Stimulated activated effector memory CD8-positive, alpha-beta T cell treated with anti-CD3 and anti-CD28 coated beads, Interleukin-12 subunit alpha, Interleukin-12 subunit beta, amount 100 ng/mL, for 72 hours (primary cell): ENCODE measurements at regions not wholly inside any gene's neighbourhood (a gene's known extent, or its start where the extent isn't known, plus 50 kb on each side); places are given as distances from the start of the nearest gene placed in this dataset.
"Not testable (repeated sequence)": the region's sequence is repeated elsewhere in the genome, so short reads cannot be mapped to it uniquely, and the experiment has no call there.

Experiments
- ATAC-seq: fragments of 150-1000 bp; cut with Tn5 transposase; 2 replicates; pipeline ENCODE4 v1.10.0; 2021
- DNase-seq, 2 donors: peaks; one replicate each; pipeline ENCODE4 v3.0.0; 2021 to 2022; ENCODE audit warnings: low spot score in 2 of 2
- H3K27ac Mint-ChIP-seq: one replicate; pipeline ENCODE4 v1.8.0; 2022; ENCODE audit warnings: mild to moderate bottlenecking, mixed read lengths
- H3K36me3 Mint-ChIP-seq: one replicate; pipeline ENCODE4 v1.8.0; 2022; ENCODE audit warnings: mild to moderate bottlenecking, mixed read lengths
- H3K4me1 Mint-ChIP-seq: one replicate; pipeline ENCODE4 v1.8.0; 2022; ENCODE audit warnings: mixed read lengths
- H3K4me3 Mint-ChIP-seq: one replicate; pipeline ENCODE4 v1.8.0; 2022; ENCODE audit warnings: mild to moderate bottlenecking, mixed read lengths
- H3K9me3 Mint-ChIP-seq: one replicate; pipeline ENCODE4 v1.8.0; 2022; ENCODE audit warnings: mixed read lengths

DNA sequence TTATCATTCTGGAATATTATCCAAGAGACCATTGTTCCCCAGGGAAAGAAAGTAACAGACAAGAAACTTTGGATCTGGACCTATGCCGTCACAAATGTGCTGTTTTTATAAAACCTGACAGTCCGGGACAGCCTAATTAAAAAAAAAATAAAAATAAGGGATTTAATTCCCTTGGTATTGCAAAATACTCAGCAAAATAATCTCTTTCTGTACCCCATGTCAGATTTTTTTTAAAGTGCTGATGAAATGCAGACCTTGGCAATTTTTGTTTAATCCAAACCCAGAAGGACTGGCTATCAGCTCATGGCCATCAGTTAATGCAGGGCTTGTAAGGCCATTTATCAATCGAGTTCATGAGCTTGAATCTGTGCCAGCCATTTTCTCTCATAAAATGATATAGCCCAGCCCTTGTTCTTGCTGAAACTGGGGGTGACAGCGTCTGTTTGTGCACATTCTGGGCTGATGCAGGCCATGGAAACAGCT is 162.7 kb upstream of the S1PR3 start:
- Mint-ChIP-seq H3K9me3 (no peaks in the 10 kb centered on the region), H3K27ac (no peak overlapping the region), H3K4me3 (no peak overlapping the region), H3K36me3 (no peaks in the 10 kb centered on the region), H3K4me1 (peaks cover 7% of the 10 kb centered on the region)
- DNase-seq: no peak
- no peak for ATAC-seq

DNA sequence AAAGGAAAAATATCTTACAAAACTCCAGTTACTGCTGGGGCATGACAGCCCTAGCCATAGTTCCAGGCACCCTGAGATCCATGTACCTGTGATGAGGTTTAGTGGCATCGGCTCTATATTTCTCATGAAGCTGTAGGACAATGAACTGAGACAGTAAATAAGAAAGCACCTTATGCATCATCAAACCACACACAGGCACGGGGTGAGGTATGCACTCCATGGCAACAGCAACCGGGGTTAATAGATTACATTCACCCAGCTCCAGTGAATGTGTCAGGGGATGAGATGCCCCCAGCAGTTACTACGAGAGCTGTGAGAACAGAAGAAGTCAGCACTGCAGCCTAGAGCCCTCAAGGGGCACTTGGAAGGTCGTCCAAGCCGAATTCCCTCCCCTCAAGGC is 162.0 kb upstream of the S1PR3 start:
- DNase-seq (peak in 1 of 2 donors; percentile 58), ATAC-seq (peak; percentile 91)
- H3K27ac Mint-ChIP-seq: no peak overlapping the region
- no peaks in the 10 kb centered on the region for H3K36me3 Mint-ChIP-seq
- H3K9me3 Mint-ChIP-seq: no peaks in the 10 kb centered on the region
- peaks cover 15% of the 10 kb centered on the region for H3K4me1 Mint-ChIP-seq
- H3K4me3 Mint-ChIP-seq: no peak overlapping the region

DNA sequence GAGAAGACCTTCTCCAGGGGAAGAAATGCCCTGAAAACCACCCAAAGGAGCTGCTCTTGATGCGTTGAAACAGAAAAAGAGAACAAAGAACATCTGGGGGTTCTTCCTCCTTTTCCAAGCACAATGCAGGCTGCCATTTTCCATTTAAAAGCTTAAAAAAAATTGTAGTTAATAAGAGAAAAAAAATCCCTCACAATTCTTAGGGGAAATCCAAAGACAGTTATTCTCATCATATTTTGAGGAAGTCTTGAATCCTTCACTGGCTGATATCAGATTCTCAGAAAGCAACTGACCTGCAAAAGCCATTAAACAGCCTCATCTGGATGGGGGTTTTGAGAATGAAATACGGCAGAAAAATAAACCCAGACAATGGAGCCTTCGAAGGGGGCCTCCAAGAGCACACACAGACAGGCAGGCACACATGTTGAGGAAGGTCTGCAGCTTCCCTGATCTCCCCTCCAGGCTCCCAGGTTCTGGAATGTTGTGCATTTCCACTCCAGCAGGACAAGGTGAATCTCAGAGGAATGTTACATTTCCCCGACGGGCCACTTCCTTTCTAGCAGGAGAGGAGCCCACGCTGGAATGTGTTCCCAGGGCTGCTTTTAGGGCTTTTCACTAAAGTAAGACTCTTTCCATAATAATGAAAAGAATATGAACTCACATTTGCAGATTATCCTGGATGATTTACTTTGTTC is 159.4 kb upstream of the S1PR3 start:
- Mint-ChIP-seq H3K27ac (no peak overlapping the region), H3K4me3 (no peak overlapping the region), H3K9me3 (no peaks in the 10 kb centered on the region), H3K36me3 (peaks cover 6% of the 10 kb centered on the region), H3K4me1 (peaks cover 29% of the 10 kb centered on the region)
- ATAC-seq (no peak), DNase-seq (no peak)

DNA sequence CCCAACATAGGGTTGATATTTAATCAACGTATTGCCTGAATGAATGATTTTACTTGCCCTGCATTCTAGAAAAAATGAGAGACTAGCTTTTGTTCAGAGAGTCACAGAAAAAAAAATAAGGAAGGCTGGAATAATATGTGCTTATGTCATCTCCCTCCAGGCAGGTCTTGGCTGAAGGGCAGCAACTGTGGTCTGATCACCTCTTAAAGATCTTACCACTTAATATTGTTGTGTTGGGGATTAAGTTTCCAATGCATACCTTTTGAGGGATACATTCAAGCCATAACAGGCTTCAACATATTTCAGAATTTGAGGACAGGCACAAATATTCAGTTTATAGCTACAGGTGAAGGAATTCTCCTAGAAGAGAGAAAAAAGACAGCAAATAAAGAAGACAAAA is 157.3 kb upstream of the S1PR3 start:
- no peak for DNase-seq
- H3K36me3 Mint-ChIP-seq: peaks cover 6% of the 10 kb centered on the region
- no peaks in the 10 kb centered on the region for H3K9me3 Mint-ChIP-seq
- peaks cover 23% of the 10 kb centered on the region for H3K4me1 Mint-ChIP-seq
- H3K27ac Mint-ChIP-seq: no peak overlapping the region
- no peak for ATAC-seq
- no peak overlapping the region for H3K4me3 Mint-ChIP-seq

DNA sequence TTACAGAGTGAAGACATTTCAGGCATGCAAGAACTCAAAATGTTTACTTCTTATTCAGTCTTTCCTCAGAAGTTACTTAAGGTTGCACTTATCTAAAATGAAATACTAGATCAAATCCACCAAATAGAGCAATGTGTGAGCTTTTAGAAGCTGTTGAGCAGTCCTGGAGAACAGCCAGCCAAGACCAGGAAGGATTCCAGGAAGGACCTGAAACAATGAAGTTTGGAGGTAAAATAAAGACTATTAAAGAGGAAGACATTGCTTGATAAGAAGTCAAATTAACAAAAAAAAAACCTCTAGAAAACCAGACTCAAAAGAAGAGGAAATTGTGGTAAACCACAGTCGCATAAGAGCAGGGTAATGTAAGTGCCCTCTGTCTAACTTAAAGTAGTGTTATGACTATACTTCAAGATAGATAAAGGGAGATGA is 156.2 kb upstream of the S1PR3 start:
- H3K36me3 Mint-ChIP-seq: peaks cover 6% of the 10 kb centered on the region
- no peaks in the 10 kb centered on the region for H3K9me3 Mint-ChIP-seq
- ATAC-seq (peak; percentile 92), DNase-seq (no peak)
- no peak overlapping the region for H3K4me3 Mint-ChIP-seq
- H3K4me1 Mint-ChIP-seq: peaks cover 23% of the 10 kb centered on the region
- H3K27ac Mint-ChIP-seq: no peak overlapping the region

DNA sequence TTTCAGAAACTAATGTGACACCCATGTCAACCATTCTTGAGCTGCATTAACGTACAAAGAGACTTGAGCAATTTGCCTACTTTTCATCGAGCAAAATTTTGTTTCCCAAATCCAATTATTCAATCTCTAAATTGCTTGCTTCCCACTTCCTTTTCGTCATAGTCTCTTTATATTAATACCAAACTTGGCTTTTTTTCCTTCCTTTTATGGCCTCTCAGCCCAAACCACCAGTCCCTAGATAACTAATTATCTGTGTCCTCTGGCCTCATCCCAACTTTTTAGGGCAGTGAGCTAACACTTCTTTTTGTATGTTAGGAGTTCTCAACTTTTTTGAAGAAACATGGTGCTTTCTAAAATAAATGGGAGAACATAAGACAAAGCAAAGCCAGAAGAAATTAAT is 155.5 kb upstream of the S1PR3 start:
- Mint-ChIP-seq H3K4me3 (no peak overlapping the region), H3K9me3 (no peaks in the 10 kb centered on the region), H3K27ac (no peak overlapping the region), H3K36me3 (peaks cover 6% of the 10 kb centered on the region), H3K4me1 (peaks cover 23% of the 10 kb centered on the region)
- no peak for DNase-seq
- no peak for ATAC-seq

DNA sequence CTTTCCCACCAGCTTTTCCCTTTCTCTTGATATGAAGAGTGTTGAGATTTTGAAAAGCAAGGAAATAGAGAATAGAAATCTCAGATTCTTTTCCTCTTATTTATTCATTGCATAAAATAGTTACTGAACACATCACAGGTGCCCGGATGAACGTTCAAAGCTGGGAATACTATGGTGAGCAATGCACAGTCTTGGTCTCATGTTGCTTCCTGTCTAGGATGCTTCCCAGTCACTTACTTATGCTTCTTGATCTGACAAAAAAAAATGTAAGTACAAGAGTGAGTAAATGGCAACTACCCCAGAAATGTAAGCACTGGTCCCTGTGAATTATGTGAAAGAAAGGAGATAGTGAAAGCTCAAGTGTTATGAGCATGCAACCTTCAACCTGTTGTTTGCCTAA is 153.5 kb upstream of the S1PR3 start:
- H3K9me3 Mint-ChIP-seq: no peaks in the 10 kb centered on the region
- no peak for ATAC-seq

DNA sequence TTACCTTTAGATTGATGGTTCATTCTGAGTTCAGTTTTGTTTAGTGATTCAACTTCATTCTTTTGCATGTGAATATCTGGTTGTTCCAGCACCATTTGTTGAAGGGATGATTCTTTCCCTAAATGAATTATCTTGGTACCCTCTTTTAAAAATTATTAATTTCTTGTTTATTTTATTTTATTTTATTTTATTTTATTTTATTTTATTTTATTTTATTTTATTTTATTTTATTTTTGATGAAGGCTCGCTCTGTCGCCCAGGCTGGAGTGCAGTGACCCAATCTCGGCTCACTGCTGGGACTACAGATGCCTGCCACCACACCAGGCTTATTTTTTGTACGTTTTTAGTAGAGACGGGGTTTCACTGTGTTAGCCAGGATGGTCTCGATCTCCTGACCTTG is 141.4 kb upstream of the S1PR3 start:
- not testable (repeated sequence) for H3K27ac Mint-ChIP-seq, H3K9me3 Mint-ChIP-seq, ATAC-seq, DNase-seq, H3K36me3 Mint-ChIP-seq, H3K4me1 Mint-ChIP-seq, H3K4me3 Mint-ChIP-seq

More for the DNA sequence above, 153.5 kb upstream of the S1PR3 start:
- H3K4me3 Mint-ChIP-seq: no peak overlapping the region
- no peak overlapping the region for H3K27ac Mint-ChIP-seq
- peaks cover 6% of the 10 kb centered on the region for H3K36me3 Mint-ChIP-seq
- H3K4me1 Mint-ChIP-seq: peaks cover 23% of the 10 kb centered on the region
- DNase-seq: no peak

DNA sequence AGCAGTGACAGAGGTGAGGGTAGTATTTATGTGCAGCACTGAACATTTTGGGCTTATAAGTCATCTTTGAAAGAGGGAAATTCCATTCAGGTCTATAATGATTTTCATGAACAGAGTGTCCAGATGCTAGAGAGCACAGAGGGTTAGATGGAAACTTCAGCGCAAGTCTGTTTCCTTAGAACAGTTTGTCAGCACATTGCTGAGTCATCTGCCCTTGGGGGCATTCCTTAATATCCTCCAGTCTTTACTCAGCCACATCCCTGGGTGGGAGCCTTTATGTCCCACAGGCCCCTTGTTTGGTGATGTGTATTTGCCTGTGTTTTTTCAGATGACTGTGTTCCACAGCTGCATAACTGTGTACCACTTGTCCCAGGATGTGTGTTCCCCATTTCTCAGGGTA is 138.5 kb upstream of the S1PR3 start:
- H3K4me3 Mint-ChIP-seq: no peak overlapping the region
- DNase-seq (no peak), ATAC-seq (no peak)
- H3K4me1 Mint-ChIP-seq: no peaks in the 10 kb centered on the region
- no peaks in the 10 kb centered on the region for H3K36me3 Mint-ChIP-seq
- no peak overlapping the region for H3K27ac Mint-ChIP-seq
- H3K9me3 Mint-ChIP-seq: peaks cover 5% of the 10 kb centered on the region

DNA sequence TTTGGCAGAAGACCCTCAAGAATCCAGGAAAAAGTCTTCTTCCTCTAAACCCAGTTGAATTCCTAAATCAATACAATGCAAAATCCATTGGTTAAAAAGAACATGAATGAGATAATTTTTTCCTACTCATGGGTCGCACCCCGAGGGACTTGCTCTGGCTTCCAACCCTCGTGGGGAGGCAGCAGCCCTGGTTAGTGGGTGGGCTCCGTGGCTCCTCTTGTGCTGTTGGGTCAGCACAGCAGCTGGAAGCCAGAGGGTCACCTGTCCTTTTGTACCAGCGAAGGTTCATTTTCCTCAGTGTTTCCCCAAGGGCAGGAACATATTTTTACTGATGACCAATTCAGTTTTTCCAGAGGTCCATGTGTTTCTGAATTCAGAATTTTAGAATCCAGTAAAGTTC is 120.6 kb upstream of the S1PR3 start:
- Mint-ChIP-seq H3K27ac (no peak overlapping the region), H3K4me1 (no peaks in the 10 kb centered on the region), H3K36me3 (no peaks in the 10 kb centered on the region), H3K4me3 (no peak overlapping the region), H3K9me3 (peaks cover 5% of the 10 kb centered on the region)
- ATAC-seq: no peak
- no peak for DNase-seq

DNA sequence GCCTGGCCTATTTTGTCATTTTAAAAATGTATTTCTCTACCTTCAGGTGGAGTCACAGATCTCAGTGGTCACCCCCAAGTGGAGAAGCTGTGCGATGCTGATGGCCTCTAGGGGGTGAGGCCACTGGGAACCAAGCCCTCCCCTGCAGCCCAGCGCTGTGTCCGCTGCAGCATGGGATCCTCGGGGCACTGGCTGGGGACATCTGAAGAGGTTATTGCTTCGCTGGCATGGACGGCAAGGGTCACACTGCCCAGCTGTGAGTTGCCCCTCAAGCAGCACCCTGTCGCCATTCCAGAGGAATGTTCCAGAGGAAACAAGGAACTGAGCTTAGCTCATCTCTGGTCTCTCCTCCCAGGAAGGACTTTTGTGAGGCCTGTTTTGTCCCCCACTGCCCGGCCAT is 119.6 kb upstream of the S1PR3 start:
- no peak for DNase-seq
- H3K9me3 Mint-ChIP-seq: peaks cover 5% of the 10 kb centered on the region
- no peak overlapping the region for H3K27ac Mint-ChIP-seq
- no peaks in the 10 kb centered on the region for H3K36me3 Mint-ChIP-seq
- ATAC-seq: no peak
- H3K4me1 Mint-ChIP-seq: no peaks in the 10 kb centered on the region
- H3K4me3 Mint-ChIP-seq: no peak overlapping the region

DNA sequence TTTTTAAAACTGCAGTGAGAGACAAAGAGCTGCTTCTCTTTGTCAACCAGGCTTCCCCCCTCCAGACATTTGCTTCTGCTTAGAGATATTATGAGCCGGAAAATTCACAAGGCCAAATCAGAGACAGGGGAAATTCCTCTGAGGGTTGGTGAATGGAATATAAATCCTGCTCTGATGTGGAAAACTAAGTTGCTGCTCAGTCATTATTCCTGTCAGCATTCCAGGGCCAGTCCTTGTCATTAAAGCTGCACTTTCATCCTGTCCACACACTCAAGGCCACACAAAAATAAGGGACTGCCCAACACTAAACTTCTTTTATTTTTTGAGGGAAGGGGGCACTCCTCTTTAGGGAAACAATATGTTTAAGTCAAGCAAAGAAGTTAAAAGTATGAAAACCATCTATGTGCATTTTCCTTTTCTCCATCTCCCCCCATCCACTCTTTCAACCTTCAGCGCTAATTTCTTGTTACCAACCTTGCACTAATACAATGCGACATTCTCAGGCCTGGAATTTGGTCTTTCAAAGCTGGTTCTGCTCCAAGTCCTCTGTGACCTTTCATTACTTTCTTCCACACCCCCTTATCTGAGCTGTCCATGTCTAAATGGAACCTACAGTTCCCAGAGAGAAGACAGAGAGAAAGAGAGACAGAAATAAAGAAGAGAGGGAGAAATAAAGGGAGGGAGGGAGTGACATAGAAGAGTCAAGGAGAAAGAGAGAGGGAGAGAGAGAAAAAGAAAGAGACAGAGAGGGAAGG is 118.9 kb upstream of the S1PR3 start:
- DNase-seq (no peak), ATAC-seq (no peak)
- Mint-ChIP-seq H3K9me3 (peaks cover 5% of the 10 kb centered on the region), H3K27ac (no peak overlapping the region), H3K4me1 (no peaks in the 10 kb centered on the region), H3K36me3 (no peaks in the 10 kb centered on the region), H3K4me3 (no peak overlapping the region)

DNA sequence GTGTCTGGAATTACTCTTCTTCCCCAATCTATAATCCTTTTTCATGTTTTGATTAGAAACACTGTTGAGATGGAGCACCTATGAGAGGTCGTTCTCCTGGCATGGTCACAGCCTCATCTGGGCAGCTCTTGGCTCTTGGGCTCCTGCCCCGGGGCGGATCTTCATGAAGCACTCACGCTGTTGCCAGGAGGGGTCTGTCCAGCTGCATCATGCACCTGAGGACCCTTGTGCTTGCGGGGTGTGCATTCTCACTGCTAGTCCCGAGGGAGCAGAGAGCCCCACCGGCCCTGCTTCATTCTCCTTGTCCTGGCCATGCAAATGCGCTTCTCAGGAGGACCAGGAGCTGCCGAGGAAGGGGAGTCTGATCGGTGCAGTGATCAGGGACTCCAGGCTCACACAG is 117.6 kb upstream of the S1PR3 start:
- DNase-seq: no peak
- H3K9me3 Mint-ChIP-seq: peaks cover 5% of the 10 kb centered on the region
- H3K36me3 Mint-ChIP-seq: no peaks in the 10 kb centered on the region
- no peak for ATAC-seq
- no peak overlapping the region for H3K27ac Mint-ChIP-seq
- H3K4me1 Mint-ChIP-seq: no peaks in the 10 kb centered on the region
- H3K4me3 Mint-ChIP-seq: no peak overlapping the region

DNA sequence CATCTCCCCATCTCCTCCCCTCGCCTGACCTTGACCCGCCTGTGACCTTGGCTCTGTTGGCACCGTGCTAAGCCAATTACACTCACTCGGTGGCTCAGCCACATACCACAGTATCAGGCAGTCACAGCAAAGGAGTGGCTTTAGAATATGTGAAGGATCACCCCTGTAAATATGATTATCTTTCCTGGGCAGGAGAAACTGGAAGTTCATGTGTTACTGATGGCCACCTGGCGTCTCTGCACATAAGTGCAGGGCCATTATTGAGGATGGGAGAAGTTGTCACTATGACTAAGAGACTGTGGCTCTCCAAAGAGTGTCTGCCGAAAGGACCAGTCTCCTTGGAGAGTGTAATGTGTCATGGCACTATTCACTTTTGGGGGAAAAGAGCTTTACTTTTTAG is 116.9 kb upstream of the S1PR3 start:
- Mint-ChIP-seq H3K9me3 (peaks cover under 1% of the 10 kb centered on the region), H3K4me3 (no peak overlapping the region), H3K36me3 (no peaks in the 10 kb centered on the region), H3K4me1 (no peaks in the 10 kb centered on the region), H3K27ac (no peak overlapping the region)
- DNase-seq (no peak), ATAC-seq (no peak)

DNA sequence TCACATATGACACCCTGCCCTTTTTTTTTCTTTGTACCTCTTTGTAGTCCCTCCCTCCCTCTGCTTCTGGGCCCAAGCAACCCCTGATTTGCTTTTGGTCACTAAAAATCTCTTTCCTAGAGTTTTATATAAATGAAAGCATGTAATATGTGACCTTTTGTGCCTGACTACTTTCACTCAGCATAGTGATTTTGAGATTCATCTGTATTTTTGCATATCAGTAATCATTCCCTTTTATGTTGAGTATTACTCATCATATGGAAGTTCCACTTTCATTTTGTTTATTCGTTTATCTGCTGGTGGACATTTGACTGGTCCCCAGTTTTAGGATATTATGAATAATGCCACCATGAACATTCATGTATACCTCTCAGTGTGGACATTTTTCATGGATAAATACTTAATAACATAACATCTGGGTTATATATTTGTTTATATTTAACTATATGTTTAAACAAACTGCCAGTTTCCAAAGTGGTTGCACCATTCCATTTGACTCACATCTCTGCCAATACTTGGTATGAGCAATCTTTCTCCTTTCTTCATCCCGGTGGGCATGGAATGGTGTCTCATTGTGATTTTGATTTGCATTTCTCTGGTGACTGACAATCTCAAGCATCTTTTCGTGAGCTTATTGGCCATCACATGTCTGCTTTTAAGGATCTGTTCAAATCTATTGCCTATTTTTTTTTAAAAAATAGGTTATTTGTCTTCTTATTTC is 115.7 kb upstream of the S1PR3 start:
- Mint-ChIP-seq H3K36me3 (no peaks in the 10 kb centered on the region), H3K9me3 (no peaks in the 10 kb centered on the region), H3K4me1 (no peaks in the 10 kb centered on the region), H3K27ac (no peak overlapping the region), H3K4me3 (no peak overlapping the region)
- no peak for ATAC-seq
- DNase-seq: no peak

DNA sequence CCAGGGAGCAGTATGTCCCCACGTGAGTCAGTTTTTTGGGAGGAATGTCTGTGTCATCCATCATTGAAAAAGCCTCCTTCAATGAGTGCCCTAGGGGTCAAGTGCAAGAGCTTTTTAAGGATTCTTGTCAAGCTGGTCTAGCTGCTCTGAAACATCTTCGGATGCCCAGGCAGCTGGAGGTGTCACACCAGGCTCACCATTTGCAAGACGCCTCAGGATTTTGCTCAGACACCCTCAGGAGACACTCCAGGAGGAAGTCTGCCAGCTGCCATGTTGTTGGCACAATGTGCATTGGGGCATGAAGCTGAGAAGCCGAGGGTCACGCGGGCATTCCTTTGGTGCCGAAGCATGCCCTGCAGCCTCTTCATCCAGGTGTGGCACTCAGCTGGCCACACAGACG is 111.1 kb upstream of the S1PR3 start:
- no peaks in the 10 kb centered on the region for H3K4me1 Mint-ChIP-seq
- peaks cover 2% of the 10 kb centered on the region for H3K9me3 Mint-ChIP-seq
- no peak overlapping the region for H3K27ac Mint-ChIP-seq
- DNase-seq (no peak), ATAC-seq (no peak)
- H3K4me3 Mint-ChIP-seq: no peak overlapping the region
- H3K36me3 Mint-ChIP-seq: no peaks in the 10 kb centered on the region
